ENCODE measurements at regions not wholly inside any gene's neighbourhood (a gene's known extent, or its start where the extent isn't known, plus 50 kb on each side); places are given as distances from the start of the nearest gene placed in this dataset.

DNA sequence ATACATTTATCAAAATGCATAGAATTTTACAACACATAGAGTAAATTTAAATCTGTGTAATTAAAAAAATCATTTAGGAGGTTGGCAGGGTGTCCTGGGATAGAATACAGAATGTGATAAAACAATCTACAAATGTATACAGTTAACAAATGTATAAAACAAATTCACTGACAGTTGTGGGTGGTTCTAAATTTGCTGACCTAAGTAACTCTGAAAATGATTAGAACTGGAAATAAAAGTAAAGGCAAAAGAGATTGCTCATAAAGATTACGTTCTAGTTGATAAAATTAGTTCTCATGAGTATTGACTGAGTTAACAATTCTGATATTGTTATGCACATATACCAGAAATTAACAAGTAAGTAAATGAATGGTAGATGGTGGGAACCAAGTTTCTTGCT lies 1827.3 kb upstream of the FLRT2 start:
- Histone ChIP-seq H3K4me2 (ENCODE audit: low read depth, low read length, poor library complexity, severe bottlenecking) (no peak overlapping the region), H4K20me1 (ENCODE audit: insufficient read depth, low read depth, low read length) (no peaks in the 10 kb centered on the region), H3K79me2 (ENCODE audit: low read length) (no peaks in the 10 kb centered on the region), H2AFZ (ENCODE audit: low read length) (no peak overlapping the region), H3K9me2 (replicated peaks; ENCODE audit: insufficient read depth, low read length) (no peaks in the 10 kb centered on the region), H3K9ac (ENCODE audit: low read length) (no peak overlapping the region), H3K4me1 (ENCODE audit: low read length) (no peaks in the 10 kb centered on the region), H3K27ac (ENCODE audit: low read length) (no peak overlapping the region), H3K27me3 (ENCODE audit: low read length) (no peaks in the 10 kb centered on the region), H3K36me3 (ENCODE audit: insufficient read depth, low read length) (no peaks in the 10 kb centered on the region), H3K4me3 (ENCODE audit: low read length) (no peak overlapping the region), H3K9me3 (ENCODE audit: low read length) (no peaks in the 10 kb centered on the region; the same call in 1 of the 2 replicates)
- DNase-seq = no peak

DNA sequence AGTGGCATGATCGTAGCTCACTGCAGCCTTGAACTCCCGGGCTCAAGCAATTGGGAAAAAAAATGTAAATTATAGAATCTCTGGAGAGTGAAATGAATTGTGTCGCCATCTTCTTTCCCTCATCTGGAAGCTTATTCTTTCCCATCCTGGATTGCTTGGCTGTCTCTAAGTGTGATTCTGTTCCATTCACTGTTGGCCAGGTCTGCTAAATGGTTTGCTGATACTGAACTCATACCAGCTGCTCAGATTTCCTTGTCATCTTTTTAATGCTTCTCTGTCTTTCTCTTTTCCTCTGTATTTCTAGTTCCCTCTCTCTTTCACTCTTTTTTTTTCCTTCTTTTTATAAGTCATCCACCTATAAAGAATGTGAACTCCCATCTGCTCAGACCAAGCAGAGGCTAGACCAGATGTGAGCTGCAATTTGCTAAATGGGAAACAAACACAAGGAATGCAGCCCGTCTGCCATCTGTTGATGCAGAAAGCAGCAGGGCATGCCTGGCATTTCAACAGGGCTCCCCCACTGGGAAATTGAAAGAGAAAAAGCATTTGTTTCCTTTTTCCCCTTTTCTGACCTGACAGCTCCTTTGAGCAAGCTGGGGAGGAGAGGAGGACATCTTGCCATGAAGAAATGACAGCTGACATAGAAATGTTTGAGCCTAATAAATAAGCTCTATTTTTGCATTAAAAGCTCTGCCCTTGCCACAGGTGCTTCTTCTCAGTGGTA lies 1823.6 kb upstream of the FLRT2 start:
- DNase-seq = no peak
- no peaks in the 10 kb centered on the region for H3K79me2 ChIP-seq (ENCODE audit: low read length)
- H4K20me1 ChIP-seq (ENCODE audit: insufficient read depth, low read depth, low read length) = no peaks in the 10 kb centered on the region
- H3K27ac ChIP-seq (ENCODE audit: low read length) = no peak overlapping the region
- H3K9me3 ChIP-seq (ENCODE audit: low read length) = no peaks in the 10 kb centered on the region
- no peak overlapping the region for H3K9ac ChIP-seq (ENCODE audit: low read length)
- no peaks in the 10 kb centered on the region for H3K27me3 ChIP-seq (ENCODE audit: low read length)
- H3K4me1 ChIP-seq (ENCODE audit: low read length) = no peaks in the 10 kb centered on the region
- no peak overlapping the region for H3K4me2 ChIP-seq (ENCODE audit: low read depth, low read length, poor library complexity, severe bottlenecking)
- no peak overlapping the region for H2AFZ ChIP-seq (ENCODE audit: low read length)
- H3K9me2 ChIP-seq (replicated peaks; ENCODE audit: insufficient read depth, low read length) = no peaks in the 10 kb centered on the region
- H3K36me3 ChIP-seq (ENCODE audit: insufficient read depth, low read length) = no peaks in the 10 kb centered on the region
- no peak overlapping the region for H3K4me3 ChIP-seq (ENCODE audit: low read length)

DNA sequence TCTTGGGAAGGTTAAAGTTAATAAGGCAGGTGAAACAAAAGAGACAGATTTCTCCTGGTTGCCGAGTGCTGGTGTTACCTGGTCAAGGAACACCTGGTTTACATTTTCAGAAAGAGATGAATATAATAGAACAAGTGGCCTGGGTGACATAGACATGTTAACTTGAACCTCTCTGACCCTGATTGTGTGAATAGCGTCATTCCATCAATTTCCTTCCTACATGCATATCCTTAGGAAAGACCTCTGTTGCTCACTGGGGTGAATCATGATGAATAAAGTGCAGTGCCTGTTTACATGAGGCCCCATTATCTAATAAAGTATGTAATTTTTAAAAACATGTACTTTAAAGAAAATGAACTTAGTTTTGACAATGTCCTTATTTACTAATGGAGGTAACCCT lies 1822.9 kb upstream of the FLRT2 start:
- H3K4me1 ChIP-seq (ENCODE audit: low read length) = no peaks in the 10 kb centered on the region
- H3K9me3 ChIP-seq (ENCODE audit: low read length) = no peaks in the 10 kb centered on the region
- no peak overlapping the region for H3K9ac ChIP-seq (ENCODE audit: low read length)
- H3K4me3 ChIP-seq (ENCODE audit: low read length) = no peak overlapping the region
- no peak overlapping the region for H3K27ac ChIP-seq (ENCODE audit: low read length)
- no peak for DNase-seq
- H2AFZ ChIP-seq (ENCODE audit: low read length) = no peak overlapping the region
- H3K9me2 ChIP-seq (replicated peaks; ENCODE audit: insufficient read depth, low read length) = no peaks in the 10 kb centered on the region
- no peaks in the 10 kb centered on the region for H3K79me2 ChIP-seq (ENCODE audit: low read length)
- H3K36me3 ChIP-seq (ENCODE audit: insufficient read depth, low read length) = no peaks in the 10 kb centered on the region
- H4K20me1 ChIP-seq (ENCODE audit: insufficient read depth, low read depth, low read length) = no peaks in the 10 kb centered on the region
- H3K4me2 ChIP-seq (ENCODE audit: low read depth, low read length, poor library complexity, severe bottlenecking) = no peak overlapping the region
- H3K27me3 ChIP-seq (ENCODE audit: low read length) = no peaks in the 10 kb centered on the region

DNA sequence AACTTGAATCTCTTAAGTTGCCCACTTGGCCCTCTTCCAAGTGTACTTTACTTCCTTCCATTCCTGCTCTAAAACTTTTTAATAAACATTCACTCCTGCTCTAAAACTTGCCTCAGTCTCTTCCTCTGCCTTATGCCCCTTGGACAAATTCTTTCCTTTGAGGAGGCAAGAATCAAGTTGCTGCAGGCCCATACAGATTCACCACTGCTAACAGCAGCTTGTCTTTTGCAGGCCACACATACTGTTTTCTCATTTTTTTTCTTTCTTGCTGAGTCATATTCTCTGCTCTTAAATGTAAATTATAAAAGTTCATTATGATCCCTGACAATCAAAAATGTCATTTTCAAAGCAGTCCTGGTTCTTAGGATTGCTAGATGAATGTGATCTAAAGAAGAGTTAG lies 1820.8 kb upstream of the FLRT2 start:
- Histone ChIP-seq H3K9me3 (ENCODE audit: low read length) (no peaks in the 10 kb centered on the region), H3K9me2 (replicated peaks; ENCODE audit: insufficient read depth, low read length) (no peaks in the 10 kb centered on the region), H3K4me1 (ENCODE audit: low read length) (no peaks in the 10 kb centered on the region), H3K79me2 (ENCODE audit: low read length) (no peaks in the 10 kb centered on the region), H3K4me2 (ENCODE audit: low read depth, low read length, poor library complexity, severe bottlenecking) (no peak overlapping the region), H4K20me1 (ENCODE audit: insufficient read depth, low read depth, low read length) (no peaks in the 10 kb centered on the region), H3K36me3 (ENCODE audit: insufficient read depth, low read length) (no peaks in the 10 kb centered on the region), H2AFZ (ENCODE audit: low read length) (no peak overlapping the region), H3K4me3 (ENCODE audit: low read length) (no peak overlapping the region), H3K27ac (ENCODE audit: low read length) (no peak overlapping the region), H3K9ac (ENCODE audit: low read length) (no peak overlapping the region), H3K27me3 (ENCODE audit: low read length) (no peaks in the 10 kb centered on the region)
- DNase-seq = no peak

DNA sequence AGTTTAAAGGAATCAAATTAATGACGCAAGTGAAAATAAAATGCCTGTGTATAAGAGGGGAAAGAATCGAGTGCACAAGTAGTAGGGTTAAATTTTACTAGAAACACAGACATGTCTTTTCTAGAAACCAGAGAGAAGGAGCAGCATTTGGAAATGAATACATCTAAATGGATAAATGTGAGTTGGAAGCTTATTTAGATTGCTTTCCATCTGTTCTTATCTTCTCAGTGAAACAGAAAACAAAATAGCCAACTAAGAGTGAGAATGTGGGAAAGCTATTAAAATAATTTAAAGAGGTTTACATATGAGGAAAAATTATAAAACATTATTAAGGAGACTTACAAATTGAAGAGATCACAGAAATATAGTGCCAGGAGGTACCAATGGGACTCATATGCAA lies 1818.9 kb upstream of the FLRT2 start:
- H3K36me3 ChIP-seq (ENCODE audit: insufficient read depth, low read length) = no peaks in the 10 kb centered on the region
- no peak overlapping the region for H3K27ac ChIP-seq (ENCODE audit: low read length)
- no peak overlapping the region for H3K4me2 ChIP-seq (ENCODE audit: low read depth, low read length, poor library complexity, severe bottlenecking)
- H2AFZ ChIP-seq (ENCODE audit: low read length) = no peak overlapping the region
- no peaks in the 10 kb centered on the region for H3K9me2 ChIP-seq (replicated peaks; ENCODE audit: insufficient read depth, low read length)
- no peak overlapping the region for H3K4me3 ChIP-seq (ENCODE audit: low read length)
- H3K4me1 ChIP-seq (ENCODE audit: low read length) = no peaks in the 10 kb centered on the region
- no peaks in the 10 kb centered on the region for H3K27me3 ChIP-seq (ENCODE audit: low read length)
- H3K79me2 ChIP-seq (ENCODE audit: low read length) = no peaks in the 10 kb centered on the region
- no peaks in the 10 kb centered on the region for H3K9me3 ChIP-seq (ENCODE audit: low read length)
- no peaks in the 10 kb centered on the region for H4K20me1 ChIP-seq (ENCODE audit: insufficient read depth, low read depth, low read length)
- no peak overlapping the region for H3K9ac ChIP-seq (ENCODE audit: low read length)
- no peak for DNase-seq

DNA sequence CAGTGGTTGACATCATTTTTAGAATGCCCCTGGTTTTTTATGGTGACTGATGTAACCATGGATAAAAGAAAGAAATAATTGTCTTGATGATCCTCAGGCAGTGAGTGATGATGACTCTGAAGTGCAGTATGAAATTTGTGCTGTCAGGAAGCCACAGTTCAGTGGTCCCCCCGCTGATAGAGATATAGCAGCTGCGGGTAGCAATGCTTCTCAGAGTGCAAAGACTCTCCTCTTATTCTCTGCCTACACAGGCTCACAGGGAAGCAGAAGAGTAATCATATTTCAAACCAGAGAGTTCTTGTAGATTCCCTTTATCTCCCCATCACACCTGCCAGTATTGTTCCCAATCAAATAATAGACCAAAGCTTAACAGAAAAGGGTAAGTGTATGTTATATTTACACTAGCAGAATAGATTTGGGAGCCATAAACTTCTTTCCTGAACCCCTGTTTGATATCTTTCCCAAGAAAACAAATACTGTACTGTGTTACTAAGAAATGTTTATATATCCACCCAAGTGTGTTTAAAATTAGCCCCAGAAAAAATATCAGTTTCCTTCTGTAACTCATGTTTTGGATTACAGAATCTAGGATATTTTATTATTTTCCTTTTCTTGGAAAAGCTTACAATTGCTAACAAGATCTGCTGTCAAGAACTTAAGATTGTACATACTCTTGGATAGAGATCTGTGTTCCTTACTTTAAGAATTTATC lies 1817.4 kb upstream of the FLRT2 start:
- H3K4me3 ChIP-seq (ENCODE audit: low read length) = no peak overlapping the region
- no peak overlapping the region for H3K27ac ChIP-seq (ENCODE audit: low read length)
- no peak overlapping the region for H3K9ac ChIP-seq (ENCODE audit: low read length)
- no peak overlapping the region for H3K4me2 ChIP-seq (ENCODE audit: low read depth, low read length, poor library complexity, severe bottlenecking)
- no peak for DNase-seq
- H3K4me1 ChIP-seq (ENCODE audit: low read length) = no peaks in the 10 kb centered on the region
- no peaks in the 10 kb centered on the region for H3K79me2 ChIP-seq (ENCODE audit: low read length)
- no peaks in the 10 kb centered on the region for H3K9me2 ChIP-seq (replicated peaks; ENCODE audit: insufficient read depth, low read length)
- no peaks in the 10 kb centered on the region for H3K9me3 ChIP-seq (ENCODE audit: low read length)
- no peak overlapping the region for H2AFZ ChIP-seq (ENCODE audit: low read length)
- no peaks in the 10 kb centered on the region for H3K27me3 ChIP-seq (ENCODE audit: low read length)
- H3K36me3 ChIP-seq (ENCODE audit: insufficient read depth, low read length) = no peaks in the 10 kb centered on the region
- no peaks in the 10 kb centered on the region for H4K20me1 ChIP-seq (ENCODE audit: insufficient read depth, low read depth, low read length)

DNA sequence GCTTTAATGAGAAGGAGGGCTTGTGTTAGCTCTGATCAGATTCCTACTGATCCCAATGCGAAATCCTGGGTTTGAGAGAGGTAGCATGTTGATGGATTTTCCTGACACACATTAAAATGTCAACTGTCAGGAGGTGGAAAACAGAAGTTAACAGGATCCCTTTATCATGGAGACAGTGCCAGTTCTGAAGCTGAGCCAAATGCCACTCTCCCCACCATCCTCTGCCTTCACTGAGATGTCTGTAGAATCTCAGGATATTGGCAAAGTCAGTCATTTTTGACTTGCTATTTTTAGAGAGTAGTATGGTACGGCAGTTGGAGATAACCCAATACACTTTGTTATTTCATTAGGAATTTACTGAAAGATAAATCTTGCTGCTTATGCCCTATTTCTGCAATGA lies 1816.2 kb upstream of the FLRT2 start:
- no peak overlapping the region for H3K9ac ChIP-seq (ENCODE audit: low read length)
- no peaks in the 10 kb centered on the region for H3K79me2 ChIP-seq (ENCODE audit: low read length)
- H3K9me2 ChIP-seq (replicated peaks; ENCODE audit: insufficient read depth, low read length) = no peaks in the 10 kb centered on the region
- H2AFZ ChIP-seq (ENCODE audit: low read length) = no peak overlapping the region
- H4K20me1 ChIP-seq (ENCODE audit: insufficient read depth, low read depth, low read length) = no peaks in the 10 kb centered on the region
- H3K36me3 ChIP-seq (ENCODE audit: insufficient read depth, low read length) = no peaks in the 10 kb centered on the region
- H3K9me3 ChIP-seq (ENCODE audit: low read length) = no peaks in the 10 kb centered on the region
- H3K27ac ChIP-seq (ENCODE audit: low read length) = no peak overlapping the region
- H3K4me1 ChIP-seq (ENCODE audit: low read length) = no peaks in the 10 kb centered on the region
- H3K4me3 ChIP-seq (ENCODE audit: low read length) = no peak overlapping the region
- no peak for DNase-seq
- no peak overlapping the region for H3K4me2 ChIP-seq (ENCODE audit: low read depth, low read length, poor library complexity, severe bottlenecking)
- H3K27me3 ChIP-seq (ENCODE audit: low read length) = no peaks in the 10 kb centered on the region

DNA sequence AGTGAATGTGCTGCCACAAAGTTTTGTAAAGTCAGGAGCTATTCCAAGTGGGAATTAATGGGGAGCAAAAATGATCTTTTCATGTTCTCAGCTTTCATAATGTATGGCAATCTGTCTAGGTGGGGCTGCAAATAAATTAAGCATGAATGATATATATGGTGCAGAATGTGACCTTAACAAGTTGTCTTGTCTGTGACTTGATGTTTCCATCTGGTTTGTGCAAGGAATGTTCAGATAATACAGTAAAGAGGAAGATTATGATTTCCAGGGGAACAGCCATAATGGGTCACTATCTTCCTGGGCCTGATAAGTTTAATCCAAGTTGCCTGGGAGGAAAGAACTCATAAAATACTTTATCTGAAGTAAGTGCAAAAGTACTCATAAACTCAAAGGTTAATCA lies 1815.8 kb upstream of the FLRT2 start:
- no peak overlapping the region for H3K27ac ChIP-seq (ENCODE audit: low read length)
- no peaks in the 10 kb centered on the region for H3K27me3 ChIP-seq (ENCODE audit: low read length)
- no peaks in the 10 kb centered on the region for H3K9me3 ChIP-seq (ENCODE audit: low read length)
- no peak overlapping the region for H2AFZ ChIP-seq (ENCODE audit: low read length)
- no peaks in the 10 kb centered on the region for H3K9me2 ChIP-seq (replicated peaks; ENCODE audit: insufficient read depth, low read length)
- H4K20me1 ChIP-seq (ENCODE audit: insufficient read depth, low read depth, low read length) = no peaks in the 10 kb centered on the region
- no peak overlapping the region for H3K4me3 ChIP-seq (ENCODE audit: low read length)
- H3K79me2 ChIP-seq (ENCODE audit: low read length) = no peaks in the 10 kb centered on the region
- DNase-seq = no peak
- no peak overlapping the region for H3K9ac ChIP-seq (ENCODE audit: low read length)
- H3K4me1 ChIP-seq (ENCODE audit: low read length) = no peaks in the 10 kb centered on the region
- no peaks in the 10 kb centered on the region for H3K36me3 ChIP-seq (ENCODE audit: insufficient read depth, low read length)
- no peak overlapping the region for H3K4me2 ChIP-seq (ENCODE audit: low read depth, low read length, poor library complexity, severe bottlenecking)
